ENCODE measurements at regions not wholly inside any gene's neighbourhood (a gene's known extent, or its start where the extent isn't known, plus 50 kb on each side); places are given as distances from the start of the nearest gene placed in this dataset.

GRCh38 chr5:133882389-133882695 is 86.1 kb downstream of the C5orf15 start:
- no peak for DNase-seq (ENCODE audit: low read depth)

- DNase-seq (ENCODE audit: low read depth) = no peak
These were observed 86.6 kb downstream of the C5orf15 start for GRCh38 chr5:133881576-133882388.

DNA sequence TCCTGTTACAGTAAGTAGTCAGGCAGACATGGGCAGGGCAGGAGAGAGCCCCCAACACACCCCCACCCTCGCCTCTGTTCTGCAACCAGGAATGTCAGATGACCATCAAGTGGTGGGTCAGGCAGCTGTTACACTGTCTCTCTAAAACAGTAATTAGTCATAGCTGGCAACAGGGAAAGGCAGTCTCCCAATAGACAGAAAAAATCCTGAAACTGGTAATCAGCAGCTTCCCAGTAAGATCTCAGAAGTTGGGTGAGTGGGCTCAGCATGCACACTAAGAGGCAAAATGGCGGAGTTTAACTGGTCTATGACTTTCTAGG is 90.2 kb downstream of the C5orf15 start:
- DNase-seq (ENCODE audit: low read depth) = peak; percentile 52

GRCh38 chr5:133877351-133878235 is 90.8 kb downstream of the C5orf15 start:
- DNase-seq (ENCODE audit: low read depth) = no peak

GRCh38 chr5:133876266-133876665 is 92.2 kb downstream of the C5orf15 start:
- DNase-seq (ENCODE audit: low read depth) = no peak

DNA sequence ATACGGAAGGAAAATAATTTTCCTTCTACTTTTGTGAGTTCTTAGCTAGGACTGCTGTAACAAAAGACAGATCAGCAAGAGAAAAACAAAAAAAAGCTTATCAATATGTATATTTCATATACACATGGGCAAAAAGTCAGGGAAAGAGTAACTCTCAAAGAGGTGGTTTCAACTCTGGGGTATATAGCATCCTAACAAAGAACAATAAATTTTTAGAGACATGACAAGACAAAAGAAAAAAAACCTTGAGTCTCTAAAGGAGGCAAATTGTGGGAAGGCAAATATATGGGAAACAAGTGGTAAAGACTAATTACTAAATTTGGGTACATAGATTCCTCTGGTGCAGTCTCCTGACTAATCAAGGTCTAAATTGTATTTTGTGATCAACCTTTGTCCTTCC is 93.2 kb downstream of the C5orf15 start:
- no peak for DNase-seq (ENCODE audit: low read depth)

- DNase-seq (ENCODE audit: low read depth) = no peak
These were observed 95.0 kb downstream of the C5orf15 start for GRCh38 chr5:133873449-133873848.

GRCh38 chr5:133870661-133871060 is 97.8 kb downstream of the C5orf15 start:
- DNase-seq (ENCODE audit: low read depth) = peak; percentile 69

DNA sequence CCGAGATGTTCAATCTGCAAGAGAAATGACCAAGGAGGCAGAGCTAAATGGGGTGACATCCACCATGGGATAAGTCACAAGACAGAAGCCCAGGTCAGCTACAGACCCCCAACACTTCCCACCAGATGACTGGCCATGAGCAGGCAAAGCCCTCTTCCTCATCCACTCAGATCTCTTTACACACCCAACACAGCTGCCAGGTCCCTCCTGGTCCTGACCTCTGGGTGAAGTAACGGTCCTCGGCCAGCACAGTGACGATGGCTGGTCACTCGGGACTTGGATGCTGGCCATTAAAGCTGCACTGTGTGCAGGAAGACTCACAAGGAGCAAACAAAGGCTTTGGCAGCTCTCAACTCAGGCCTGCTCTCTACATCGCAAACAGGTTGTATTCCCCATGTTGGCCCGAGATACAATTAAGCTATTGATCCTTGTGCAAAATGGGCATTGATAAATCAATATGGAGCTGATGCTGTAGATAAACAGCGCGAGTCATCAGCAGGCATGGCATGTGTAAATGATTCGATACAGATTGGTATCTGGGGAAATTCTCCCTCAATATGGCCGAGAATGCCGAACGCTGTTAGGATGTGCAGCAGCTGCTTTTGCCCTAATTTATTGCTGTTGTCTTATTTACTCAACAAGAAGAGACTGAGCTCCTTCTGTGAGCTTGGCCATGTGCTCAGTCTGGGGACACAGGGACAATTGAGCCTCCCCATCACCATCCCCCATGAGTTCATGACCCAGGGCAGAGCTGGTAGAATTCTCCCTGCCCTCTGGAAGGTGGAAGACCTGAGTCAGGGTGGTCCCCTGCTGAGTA is 98.7 kb downstream of the C5orf15 start:
- DNase-seq (ENCODE audit: low read depth) = no peak

- DNase-seq (ENCODE audit: low read depth) = peak; percentile 64
These were observed 99.4 kb downstream of the C5orf15 start for GRCh38 chr5:133868946-133869518.

DNA sequence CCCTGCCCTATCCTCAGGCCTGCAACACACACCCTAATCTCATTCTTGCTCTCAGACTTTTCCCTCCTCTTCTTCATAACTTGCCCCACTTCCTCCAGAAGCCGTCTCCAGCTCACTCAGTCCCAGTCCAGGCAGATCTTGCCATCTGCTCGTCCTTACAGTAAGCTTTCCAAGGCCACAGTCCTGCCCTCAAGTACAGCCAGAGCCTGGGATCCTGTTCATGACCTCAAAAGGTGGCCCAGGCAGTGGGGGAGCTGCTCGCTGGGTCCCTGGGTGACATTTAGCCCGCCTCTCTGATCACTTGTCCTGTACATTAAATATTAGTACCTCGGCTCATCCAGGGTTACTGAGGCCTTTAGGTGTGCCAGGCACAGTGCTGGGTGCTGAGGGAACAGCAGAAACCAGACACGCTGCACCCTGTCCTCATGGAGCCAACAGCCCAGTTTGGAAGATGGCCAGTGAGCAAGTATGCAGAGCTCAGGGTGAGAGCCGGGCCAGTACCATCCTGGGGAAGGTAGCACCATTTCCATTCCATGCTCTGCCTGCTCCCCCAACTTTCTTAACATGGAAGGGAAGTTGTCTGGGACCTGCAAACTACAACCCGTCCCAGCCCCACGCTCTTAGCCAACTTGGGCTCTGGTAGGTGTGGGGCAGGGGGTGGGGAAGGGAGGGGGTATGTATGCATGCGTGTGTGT is 100.4 kb downstream of the C5orf15 start:
- DNase-seq (ENCODE audit: low read depth) = no peak

- no peak for DNase-seq (ENCODE audit: low read depth)
These were observed 101.1 kb downstream of the C5orf15 start for GRCh38 chr5:133867341-133867740.

- no peak for DNase-seq (ENCODE audit: low read depth)
These were observed 101.6 kb downstream of the C5orf15 start for GRCh38 chr5:133866903-133867245.

DNA sequence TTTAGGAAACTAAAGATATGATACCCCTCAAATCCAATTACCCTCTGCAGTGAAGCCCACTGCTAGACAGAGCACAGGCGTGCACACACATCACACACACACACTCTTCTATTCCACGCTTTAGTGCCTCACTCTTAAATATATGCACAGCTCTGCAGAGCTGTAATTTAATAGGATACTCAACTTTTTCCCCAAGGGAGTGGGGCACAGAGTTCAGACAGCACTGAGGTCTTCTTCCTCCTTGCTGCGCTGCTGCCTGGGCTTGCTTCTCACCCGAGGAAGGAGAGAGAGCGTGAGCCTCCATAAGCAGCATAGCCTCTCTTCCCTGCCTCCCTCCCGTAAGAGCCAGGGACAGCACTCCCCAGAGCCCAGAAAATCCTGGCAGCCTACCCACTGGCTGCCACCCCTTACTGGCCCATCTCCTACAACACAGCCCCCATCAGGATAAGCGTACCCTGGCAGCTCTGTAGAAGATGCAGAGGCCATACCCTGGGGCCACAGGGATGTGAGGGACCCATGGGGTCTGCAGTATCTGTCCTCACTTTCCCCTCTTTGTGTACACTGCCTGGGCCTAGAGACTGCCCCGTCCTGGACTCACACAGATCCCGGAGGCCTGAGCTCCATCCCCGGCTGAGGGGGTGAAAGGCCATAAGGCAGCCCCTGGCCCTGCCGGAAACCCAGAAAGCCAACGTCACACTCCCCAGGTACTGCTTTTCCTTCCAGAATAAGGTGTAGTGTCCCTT is 102.1 kb downstream of the C5orf15 start:
- no peak for DNase-seq (ENCODE audit: low read depth)

DNA sequence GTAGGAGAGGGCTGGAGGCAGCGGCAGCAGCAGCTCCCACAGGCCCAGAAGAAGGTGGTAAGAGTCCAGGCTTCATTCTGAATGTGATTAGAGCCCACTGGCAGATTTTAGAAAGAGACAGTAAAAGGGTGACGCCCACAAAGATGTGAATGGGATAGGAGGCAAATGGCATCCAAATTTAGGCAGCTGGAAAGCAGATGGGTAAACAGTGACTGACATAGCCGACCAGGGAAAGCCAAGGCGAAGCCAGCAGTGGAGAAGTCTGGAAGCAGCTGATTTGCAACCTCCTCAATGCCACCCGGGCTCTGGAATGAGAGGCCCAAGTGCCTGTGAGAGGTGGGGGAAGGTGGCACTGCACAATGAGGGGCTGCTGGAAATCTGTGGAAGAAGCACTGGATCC is 103.3 kb downstream of the C5orf15 start:
- DNase-seq (ENCODE audit: low read depth) = no peak

GRCh38 chr5:133864711-133865110 is 103.7 kb downstream of the C5orf15 start:
- DNase-seq (ENCODE audit: low read depth) = no peak

- DNase-seq (ENCODE audit: low read depth) = no peak
These were observed 104.4 kb downstream of the C5orf15 start for GRCh38 chr5:133863857-133864585.

DNA sequence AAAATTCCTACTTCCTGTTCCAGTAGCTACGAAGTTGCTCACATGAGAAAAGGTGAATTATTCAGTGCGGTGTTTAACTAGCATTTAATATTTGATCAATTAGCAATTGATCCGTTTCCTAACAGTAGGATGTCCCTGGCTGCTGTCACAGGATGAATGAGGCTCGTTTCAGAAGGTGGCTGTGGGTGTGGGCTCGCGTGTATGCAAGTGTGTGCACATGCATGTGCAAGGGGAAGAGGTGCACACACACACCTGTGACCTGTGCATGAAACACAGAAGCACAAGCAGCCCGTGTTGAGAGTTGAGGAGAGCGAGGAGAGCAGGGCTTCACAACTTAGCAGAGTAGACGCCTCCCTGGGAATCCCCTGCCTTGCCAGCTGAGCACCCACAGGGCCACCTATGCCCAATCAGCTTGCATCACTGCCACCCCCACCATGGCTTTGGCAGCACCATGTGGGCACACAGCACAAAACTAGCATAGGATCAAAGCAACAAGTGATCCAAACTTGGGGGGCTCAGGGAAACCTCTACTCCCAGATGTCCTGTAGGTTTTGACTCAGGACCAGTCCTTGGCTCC is 107.2 kb downstream of the C5orf15 start:
- DNase-seq (ENCODE audit: low read depth) = no peak

GRCh38 chr5:133859073-133859472 is 109.4 kb downstream of the C5orf15 start:
- no peak for DNase-seq (ENCODE audit: low read depth)
